MM.1S (cell line): ENCODE measurements at regions not wholly inside any gene's neighbourhood (a gene's known extent, or its start where the extent isn't known, plus 50 kb on each side); places are given as distances from the start of the nearest gene placed in this dataset.

Experiments used
- CTCF ChIP-seq: fragments of 300-600 bp; sonication (generic); IDR thresholded peaks from 2 replicates; pipeline ENCODE4 v1.5.1; 2016; ENCODE audit warnings: antibody characterized with exemption, low read length, mixed read lengths
- EZH2 ChIP-seq: fragments of 300-600 bp; sonication (generic); optimal IDR thresholded peaks from 2 replicates; pipeline ENCODE3; 2017; ENCODE audit warnings: low read depth, mild to moderate bottlenecking, antibody characterized with exemption, low read length, mixed read lengths
- EZH2phosphoT487 ChIP-seq: fragments of 300-600 bp; sonication (generic); IDR thresholded peaks from 2 replicates; pipeline ENCODE4 v1.6.1; 2018; ENCODE audit warnings: antibody characterized with exemption, low read length

DNA sequence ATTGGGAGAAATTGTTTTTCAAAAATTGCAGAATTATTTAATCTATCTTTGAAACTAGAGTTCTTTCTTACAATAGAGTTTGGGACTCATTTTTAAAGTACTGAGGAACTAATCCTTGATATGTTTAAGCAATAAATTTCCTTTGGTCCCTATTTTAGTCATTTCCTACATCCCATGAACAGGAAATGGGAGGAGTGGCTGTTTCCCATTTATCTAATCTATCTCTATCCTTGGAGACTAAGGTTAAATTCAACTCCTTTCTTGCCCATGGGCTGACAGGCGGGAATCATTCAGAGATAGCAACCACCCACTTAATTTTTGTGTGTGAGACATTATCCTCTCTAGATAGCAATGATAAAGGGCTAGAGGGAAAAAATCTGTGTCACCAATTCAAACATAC is 131.6 kb upstream of the EMCN start:
- TF ChIP-seq EZH2phosphoT487 (no peak), CTCF (no peak), EZH2 (no peak)
